Erythroblast (primary cell): ENCODE measurements at regions not wholly inside any gene's neighbourhood (a gene's known extent, or its start where the extent isn't known, plus 50 kb on each side); places are given as distances from the start of the nearest gene placed in this dataset.

ENCODE experiments used
- GATA1 ChIP-seq: IDR thresholded peaks from 2 replicates; pipeline ENCODE4 v1.6.1; 2011; ENCODE audit warnings: low read depth, mild to moderate bottlenecking, control low read depth, low read length, moderate library complexity
- POLR2A ChIP-seq: IDR thresholded peaks from 2 replicates; pipeline ENCODE4 v1.6.1; 2011; ENCODE audit warnings: mild to moderate bottlenecking, low read length

DNA sequence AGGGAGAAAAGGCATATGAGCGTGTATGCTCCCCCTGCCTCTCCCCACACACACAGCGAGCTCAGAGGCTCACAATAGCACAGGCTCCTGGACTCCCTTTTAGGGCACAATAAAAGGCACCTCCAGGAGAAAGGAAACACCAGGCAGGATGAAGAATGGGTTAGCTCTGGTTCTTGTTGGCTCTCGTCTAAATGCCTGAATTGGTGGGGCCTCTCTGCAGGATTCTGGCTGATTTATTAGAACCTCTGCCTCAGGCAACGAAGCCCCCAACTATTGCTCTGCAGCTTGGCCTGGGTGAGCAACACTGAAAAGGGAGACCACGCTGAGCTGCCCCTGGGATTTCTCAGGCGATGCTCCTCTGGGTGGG, 590.9 kb upstream of the PLXNA2 start:
- TF ChIP-seq GATA1 (no peak), POLR2A (no peak)
